ENCODE measurements at regions not wholly inside any gene's neighbourhood (a gene's known extent, or its start where the extent isn't known, plus 50 kb on each side); places are given as distances from the start of the nearest gene placed in this dataset.

DNA sequence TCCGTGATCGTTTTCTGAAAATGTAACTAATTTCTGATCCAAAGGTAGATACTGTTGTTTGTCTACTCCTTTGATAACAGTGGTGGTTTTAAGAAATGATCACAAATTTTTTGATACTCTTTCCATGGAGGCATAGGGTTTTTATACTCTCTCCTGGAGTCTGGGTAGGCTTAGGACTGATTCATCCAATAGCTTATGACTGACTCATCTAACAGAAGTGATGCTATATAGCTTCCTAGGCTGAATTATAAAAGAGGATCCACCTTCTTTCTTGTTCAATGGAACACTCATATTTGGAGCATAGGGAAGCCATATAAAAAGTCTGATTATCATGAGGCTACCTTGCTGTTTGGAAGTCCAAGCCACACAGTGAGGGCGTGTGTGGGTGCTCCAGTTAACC lies 84.3 kb downstream of the CHST2 start:
- DNase-seq = no peak
- in situ Hi-C loops (cut with MboI; ENCODE audit: low pct_unique_long_range_greater_than_20kb, low sequenced_read_pairs) = no loop called here

DNA sequence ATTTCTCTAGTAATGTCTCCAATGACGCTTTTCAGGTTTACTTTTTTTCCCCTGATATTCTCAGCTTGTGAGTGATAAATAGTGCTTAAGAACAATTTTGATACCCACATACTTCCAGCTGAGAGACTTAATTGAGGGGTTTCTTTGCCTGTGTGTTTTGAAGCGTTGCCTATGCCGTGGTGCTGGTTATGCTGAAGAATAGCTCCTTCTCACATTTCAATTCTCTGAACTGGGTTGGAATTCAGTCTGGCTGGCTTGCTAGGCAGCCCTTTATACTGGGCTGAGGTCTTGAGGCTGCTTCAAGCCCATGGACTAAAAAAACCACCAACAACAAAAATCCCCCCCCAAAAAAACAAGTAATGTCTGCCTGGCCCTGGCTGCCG lies 87.4 kb downstream of the CHST2 start:
- no peak for DNase-seq
- in situ Hi-C loops (cut with MboI; ENCODE audit: low pct_unique_long_range_greater_than_20kb, low sequenced_read_pairs) = no loop called here

DNA sequence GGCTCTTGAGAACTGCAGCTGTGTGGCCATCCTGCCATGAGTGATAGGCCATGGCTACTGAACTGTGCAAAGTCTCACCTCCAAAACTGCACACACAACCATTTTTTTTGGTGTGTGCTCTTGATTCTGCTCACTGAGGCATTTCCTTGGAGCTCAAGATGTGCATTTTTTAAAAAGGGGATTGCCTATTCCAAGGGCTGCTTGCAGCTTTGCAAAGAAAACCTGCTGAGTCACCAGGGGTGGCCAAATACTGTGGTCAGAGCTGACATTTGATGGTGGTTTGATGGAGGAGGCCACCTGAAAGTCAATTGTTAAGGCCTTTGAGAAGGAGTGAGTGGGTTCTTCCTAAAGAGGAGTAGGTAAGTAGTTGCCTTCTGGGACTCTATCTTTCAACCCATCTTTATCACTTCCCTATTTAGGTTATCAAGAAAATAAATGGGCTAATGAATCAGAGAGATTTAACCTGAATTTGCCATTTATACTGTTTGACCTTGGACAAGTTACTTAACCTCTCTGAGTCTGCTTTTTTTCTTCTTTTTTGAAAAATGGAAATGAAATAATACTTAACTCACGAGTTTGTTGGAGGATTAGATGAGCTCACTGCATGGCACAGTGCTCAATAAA lies 87.9 kb downstream of the CHST2 start:
- in situ Hi-C loops (cut with MboI; ENCODE audit: low pct_unique_long_range_greater_than_20kb, low sequenced_read_pairs) = no loop called here
- peak; percentile 25 for DNase-seq

DNA sequence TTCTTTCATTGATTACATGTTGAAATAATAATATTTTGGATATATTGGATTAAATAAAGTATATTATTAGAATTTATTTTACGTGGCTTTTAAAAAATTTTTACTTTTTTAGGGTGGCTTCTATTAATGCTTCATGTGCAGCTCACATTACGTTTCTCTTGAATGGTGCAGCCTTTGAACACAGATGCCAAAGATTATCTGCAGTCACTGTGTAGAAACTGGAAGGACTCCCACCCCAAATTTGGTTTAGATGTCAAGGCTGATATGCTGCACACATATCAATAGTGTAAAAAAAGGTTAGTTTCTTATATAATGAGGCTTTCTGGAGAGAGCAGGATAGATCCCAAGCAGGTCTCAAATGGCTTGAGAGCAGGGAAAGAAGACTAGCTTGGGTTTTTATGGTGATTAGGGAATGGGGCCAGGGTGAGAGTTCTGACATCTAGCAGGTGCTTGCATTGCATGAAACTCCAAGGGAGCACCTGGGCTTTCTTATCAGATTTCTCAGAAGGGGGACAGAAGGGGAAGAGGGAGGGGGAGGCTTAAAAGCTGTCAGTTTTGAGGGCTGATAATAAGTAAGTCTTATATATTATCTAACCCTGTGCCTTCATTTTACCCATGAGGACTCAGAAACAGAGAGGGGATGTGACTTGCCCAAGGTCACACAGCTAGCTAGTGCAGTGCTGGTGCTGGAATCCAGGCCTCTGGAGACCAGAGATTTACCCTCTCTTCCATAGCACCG lies 89.6 kb downstream of the CHST2 start:
- in situ Hi-C loops (cut with MboI; ENCODE audit: low pct_unique_long_range_greater_than_20kb, low sequenced_read_pairs) = no loop called here
- no peak for DNase-seq

DNA sequence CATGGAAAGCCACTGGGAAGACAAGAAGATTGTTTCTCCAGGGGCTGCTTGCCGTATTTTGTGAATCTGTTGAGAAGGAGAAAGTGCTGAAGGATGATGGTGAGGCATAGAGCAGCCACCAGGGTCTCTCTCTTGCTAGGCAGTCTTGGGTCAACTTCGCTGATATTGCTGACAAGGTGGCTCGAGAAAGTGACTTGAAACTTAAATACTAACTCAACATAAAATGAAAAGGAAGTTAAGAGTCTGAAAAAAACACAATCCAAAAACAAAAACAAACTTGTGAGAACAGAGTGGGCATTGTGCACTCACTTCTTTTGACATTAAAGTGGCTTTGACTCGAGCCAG lies 90.1 kb downstream of the CHST2 start:
- DNase-seq = no peak
- in situ Hi-C loops (cut with MboI; ENCODE audit: low pct_unique_long_range_greater_than_20kb, low sequenced_read_pairs) = no loop called here

DNA sequence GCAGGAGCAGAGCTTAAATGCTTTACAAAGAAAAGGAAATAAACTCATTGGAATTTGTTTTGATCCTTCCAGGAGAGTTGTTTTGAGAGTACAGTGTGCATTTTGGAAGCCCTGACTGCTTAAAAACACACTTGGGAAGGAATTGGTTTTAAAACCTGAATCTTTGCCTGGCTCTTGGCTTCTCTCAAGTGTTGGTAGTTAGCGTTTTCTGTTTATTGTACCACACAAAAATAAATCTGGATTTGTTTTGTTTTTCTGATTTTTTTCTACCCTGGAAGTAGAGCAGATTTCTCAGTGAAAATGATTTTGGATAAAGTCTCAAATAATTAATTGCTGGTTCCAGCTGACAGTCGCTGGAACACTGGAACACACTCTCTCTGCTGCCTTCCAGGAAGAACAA lies 90.6 kb downstream of the CHST2 start:
- no peak for DNase-seq
- in situ Hi-C loops (cut with MboI; ENCODE audit: low pct_unique_long_range_greater_than_20kb, low sequenced_read_pairs) = no loop called here

DNA sequence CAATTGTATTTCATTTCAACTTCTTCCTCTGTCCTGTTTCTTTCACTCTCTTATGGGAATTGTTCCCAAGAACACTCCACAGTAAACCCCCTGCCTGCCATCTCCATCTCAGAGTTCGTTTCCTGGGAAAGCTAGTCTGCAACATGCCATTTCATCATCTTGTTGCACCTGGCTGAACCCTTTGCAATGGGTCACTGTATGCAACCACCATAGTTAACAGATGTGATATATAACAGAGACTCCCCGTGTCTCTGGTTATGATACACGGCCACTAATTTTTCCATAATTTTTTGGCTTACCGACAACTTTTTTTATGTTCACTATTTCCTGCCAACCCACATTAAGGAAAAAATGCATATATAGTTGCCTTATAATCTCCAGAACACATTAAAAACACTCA lies 95.5 kb downstream of the CHST2 start:
- no peak for DNase-seq
- in situ Hi-C loops (cut with MboI; ENCODE audit: low pct_unique_long_range_greater_than_20kb, low sequenced_read_pairs) = no loop called here

All from KBM-7 (cell line).